Activated CD8-positive, alpha-beta memory T cell treated with anti-CD3 and anti-CD28 coated beads for 1 hour (primary cell): ENCODE measurements at regions not wholly inside any gene's neighbourhood (a gene's known extent, or its start where the extent isn't known, plus 50 kb on each side); places are given as distances from the start of the nearest gene placed in this dataset.

Experiments used
- DNase-seq, 2 donors: peaks; one replicate each; pipeline ENCODE4 v3.0.0-alpha.2; 2020; ENCODE audit warnings: low read depth in 1 of 2; ENCODE audit errors: extremely low read depth in 1 of 2

- no peak for DNase-seq
These were observed 101.4 kb upstream of the GLI3 start for GRCh38 chr7:42338231-42338915.

GRCh38 chr7:42337225-42337905, 100.4 kb upstream of the GLI3 start:
- no peak for DNase-seq

GRCh38 chr7:42332605-42333222, 95.7 kb upstream of the GLI3 start:
- no peak for DNase-seq

GRCh38 chr7:42319631-42320030, 82.6 kb upstream of the GLI3 start:
- no peak for DNase-seq

- DNase-seq: no peak
These were observed 78.6 kb upstream of the GLI3 start for GRCh38 chr7:42315631-42316030.

- no peak for DNase-seq
These were observed 78.1 kb upstream of the GLI3 start for GRCh38 chr7:42315103-42315502.

GRCh38 chr7:42314696-42315095, 77.7 kb upstream of the GLI3 start:
- DNase-seq: no peak

GRCh38 chr7:42311195-42311594, 74.2 kb upstream of the GLI3 start:
- DNase-seq: no peak

GRCh38 chr7:42292991-42293521, 56.0 kb upstream of the GLI3 start:
- no peak for DNase-seq

GRCh38 chr7:42289473-42289872, 52.5 kb upstream of the GLI3 start:
- DNase-seq: no peak
